Suprapubic skin (tissue), 3 donors: ENCODE measurements at regions not wholly inside any gene's neighbourhood (a gene's known extent, or its start where the extent isn't known, plus 50 kb on each side); places are given as distances from the start of the nearest gene placed in this dataset.

Experiments used
- POLR2A ChIP-seq, 2 donors: fragments of 450-650 bp; IDR thresholded peaks; one replicate each; pipeline ENCODE4 v1.6.1; 2017; ENCODE audit warnings: antibody characterized with exemption in 2 of 2, mild to moderate bottlenecking in 2 of 2, moderate library complexity in 2 of 2
- TF ChIP-seq, protein P1 (sequence below), 2 donors: fragments of 200-600 bp in 1 of 2; fragments of 450-650 bp in 1 of 2; sonication (generic) in 1 of 2; IDR thresholded peaks; one replicate each; pipeline ENCODE4 v1.5.1; 2016 to 2019; ENCODE audit warnings: antibody characterized with exemption in 2 of 2, mild to moderate bottlenecking in 1 of 2, moderate library complexity in 1 of 2

GRCh38 chr2:33967103-33967502, 368.0 kb upstream of the FAM98A start:
- TF ChIP-seq, protein P1, sequence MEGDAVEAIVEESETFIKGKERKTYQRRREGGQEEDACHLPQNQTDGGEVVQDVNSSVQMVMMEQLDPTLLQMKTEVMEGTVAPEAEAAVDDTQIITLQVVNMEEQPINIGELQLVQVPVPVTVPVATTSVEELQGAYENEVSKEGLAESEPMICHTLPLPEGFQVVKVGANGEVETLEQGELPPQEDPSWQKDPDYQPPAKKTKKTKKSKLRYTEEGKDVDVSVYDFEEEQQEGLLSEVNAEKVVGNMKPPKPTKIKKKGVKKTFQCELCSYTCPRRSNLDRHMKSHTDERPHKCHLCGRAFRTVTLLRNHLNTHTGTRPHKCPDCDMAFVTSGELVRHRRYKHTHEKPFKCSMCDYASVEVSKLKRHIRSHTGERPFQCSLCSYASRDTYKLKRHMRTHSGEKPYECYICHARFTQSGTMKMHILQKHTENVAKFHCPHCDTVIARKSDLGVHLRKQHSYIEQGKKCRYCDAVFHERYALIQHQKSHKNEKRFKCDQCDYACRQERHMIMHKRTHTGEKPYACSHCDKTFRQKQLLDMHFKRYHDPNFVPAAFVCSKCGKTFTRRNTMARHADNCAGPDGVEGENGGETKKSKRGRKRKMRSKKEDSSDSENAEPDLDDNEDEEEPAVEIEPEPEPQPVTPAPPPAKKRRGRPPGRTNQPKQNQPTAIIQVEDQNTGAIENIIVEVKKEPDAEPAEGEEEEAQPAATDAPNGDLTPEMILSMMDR (IDR thresholded peaks at IDR 0.05): no peak
- no peak for TF ChIP-seq POLR2A (IDR thresholded peaks at IDR 0.05)
